ENCODE measurements at regions not wholly inside any gene's neighbourhood (a gene's known extent, or its start where the extent isn't known, plus 50 kb on each side); places are given as distances from the start of the nearest gene placed in this dataset.

GRCh38 chr16:85513180-85513579 is 99.9 kb upstream of the GSE1 start:
- TF ChIP-seq EZH2phosphoT487 (IDR thresholded peaks at IDR 0.05; ENCODE audit: borderline replicate concordance) (no peak), CTCF (conservative IDR thresholded peaks at IDR 0.05; ENCODE audit: low read length) (no peak)
- H3F3A ChIP-seq (ENCODE audit: low read depth) = no peaks in the 10 kb centered on the region
- H3K36me3 ChIP-seq (ENCODE audit: insufficient read depth, low read length) = no peaks in the 10 kb centered on the region
- no peak overlapping the region for H3K9ac ChIP-seq (ENCODE audit: low read depth, low read length, poor library complexity, severe bottlenecking)
- no peak overlapping the region for H2AFZ ChIP-seq (ENCODE audit: low read length)
- peaks cover 6% of the 10 kb centered on the region for H3K4me1 ChIP-seq (ENCODE audit: insufficient read depth, low read length, poor library complexity, severe bottlenecking)
- no peak overlapping the region for H3K4me2 ChIP-seq (ENCODE audit: low read depth, low read length, poor library complexity, severe bottlenecking)
- no peaks in the 10 kb centered on the region for H3K27me3 ChIP-seq (ENCODE audit: insufficient read depth, low read length, poor library complexity, severe bottlenecking)
- H3K9me3 ChIP-seq (ENCODE audit: insufficient read depth, low read depth, low read length) = no peaks in the 10 kb centered on the region
- no peaks in the 10 kb centered on the region for H3K9me2 ChIP-seq (replicated peaks; ENCODE audit: low read depth, low read length)
- H3K79me2 ChIP-seq (ENCODE audit: insufficient read depth, low read length) = no peaks in the 10 kb centered on the region
- no peak overlapping the region for H3K4me3 ChIP-seq (ENCODE audit: low read length, poor library complexity, severe bottlenecking)
- no peaks in the 10 kb centered on the region for H4K20me1 ChIP-seq (ENCODE audit: insufficient read depth, low read length, poor library complexity, severe bottlenecking)

GRCh38 chr16:85513649-85514048 is 99.5 kb upstream of the GSE1 start:
- TF ChIP-seq CTCF (conservative IDR thresholded peaks at IDR 0.05; ENCODE audit: low read length) (no peak), EZH2phosphoT487 (IDR thresholded peaks at IDR 0.05; ENCODE audit: borderline replicate concordance) (no peak)
- H2AFZ ChIP-seq (ENCODE audit: low read length) = no peak overlapping the region
- no peaks in the 10 kb centered on the region for H3K9me2 ChIP-seq (replicated peaks; ENCODE audit: low read depth, low read length)
- no peaks in the 10 kb centered on the region for H3K79me2 ChIP-seq (ENCODE audit: insufficient read depth, low read length)
- H3K9me3 ChIP-seq (ENCODE audit: insufficient read depth, low read depth, low read length) = no peaks in the 10 kb centered on the region
- H3K9ac ChIP-seq (ENCODE audit: low read depth, low read length, poor library complexity, severe bottlenecking) = peak overlapping the region; percentile 32
- H3K4me1 ChIP-seq (ENCODE audit: insufficient read depth, low read length, poor library complexity, severe bottlenecking) = peaks cover 6% of the 10 kb centered on the region
- H4K20me1 ChIP-seq (ENCODE audit: insufficient read depth, low read length, poor library complexity, severe bottlenecking) = no peaks in the 10 kb centered on the region
- no peaks in the 10 kb centered on the region for H3K36me3 ChIP-seq (ENCODE audit: insufficient read depth, low read length)
- H3K27me3 ChIP-seq (ENCODE audit: insufficient read depth, low read length, poor library complexity, severe bottlenecking) = no peaks in the 10 kb centered on the region
- H3K4me3 ChIP-seq (ENCODE audit: low read length, poor library complexity, severe bottlenecking) = no peak overlapping the region
- no peaks in the 10 kb centered on the region for H3F3A ChIP-seq (ENCODE audit: low read depth)
- H3K4me2 ChIP-seq (ENCODE audit: low read depth, low read length, poor library complexity, severe bottlenecking) = no peak overlapping the region

- H3K36me3 ChIP-seq (ENCODE audit: insufficient read depth, low read length) = no peaks in the 10 kb centered on the region
Observed at GRCh38 chr16:85514295-85514597, 98.9 kb upstream of the GSE1 start.

More at GRCh38 chr16:85514295-85514597, 98.9 kb upstream of the GSE1 start:
- Histone ChIP-seq H3K4me1 (ENCODE audit: insufficient read depth, low read length, poor library complexity, severe bottlenecking) (peaks cover 6% of the 10 kb centered on the region), H3K27me3 (ENCODE audit: insufficient read depth, low read length, poor library complexity, severe bottlenecking) (no peaks in the 10 kb centered on the region), H3K4me3 (ENCODE audit: low read length, poor library complexity, severe bottlenecking) (no peak overlapping the region), H2AFZ (ENCODE audit: low read length) (no peak overlapping the region), H3K4me2 (ENCODE audit: low read depth, low read length, poor library complexity, severe bottlenecking) (no peak overlapping the region), H3K9me2 (replicated peaks; ENCODE audit: low read depth, low read length) (no peaks in the 10 kb centered on the region), H3K79me2 (ENCODE audit: insufficient read depth, low read length) (no peaks in the 10 kb centered on the region), H3K9me3 (ENCODE audit: insufficient read depth, low read depth, low read length) (no peaks in the 10 kb centered on the region), H3K9ac (ENCODE audit: low read depth, low read length, poor library complexity, severe bottlenecking) (peak overlapping the region; percentile 32), H4K20me1 (ENCODE audit: insufficient read depth, low read length, poor library complexity, severe bottlenecking) (no peaks in the 10 kb centered on the region), H3F3A (ENCODE audit: low read depth) (no peaks in the 10 kb centered on the region)
- TF ChIP-seq EZH2phosphoT487 (IDR thresholded peaks at IDR 0.05; ENCODE audit: borderline replicate concordance) (no peak), CTCF (conservative IDR thresholded peaks at IDR 0.05; ENCODE audit: low read length) (no peak)

Measured in Loucy (cell line).